AG09309 (cell line): ENCODE measurements at regions not wholly inside any gene's neighbourhood (a gene's known extent, or its start where the extent isn't known, plus 50 kb on each side); places are given as distances from the start of the nearest gene placed in this dataset.

ENCODE experiments used
- DNase-seq: peaks from one replicate; pipeline ENCODE4 v3.0.0-alpha.2; 2010; ENCODE audit warnings: low read depth
- H3K4me3 ChIP-seq: 2 replicates; pipeline ENCODE4 v1.5.1; 2011; ENCODE audit warnings: mild to moderate bottlenecking, low read depth, low read length, moderate library complexity; ENCODE audit not compliant: control insufficient read depth
- TF ChIP-seq, protein P1 (sequence below): IDR thresholded peaks from 2 replicates; pipeline ENCODE4 v1.5.1; 2011; ENCODE audit warnings: mild to moderate bottlenecking, low read depth, low read length, inconsistent platforms; ENCODE audit not compliant: insufficient read depth, control insufficient read depth; ENCODE audit errors: missing control alignments

DNA sequence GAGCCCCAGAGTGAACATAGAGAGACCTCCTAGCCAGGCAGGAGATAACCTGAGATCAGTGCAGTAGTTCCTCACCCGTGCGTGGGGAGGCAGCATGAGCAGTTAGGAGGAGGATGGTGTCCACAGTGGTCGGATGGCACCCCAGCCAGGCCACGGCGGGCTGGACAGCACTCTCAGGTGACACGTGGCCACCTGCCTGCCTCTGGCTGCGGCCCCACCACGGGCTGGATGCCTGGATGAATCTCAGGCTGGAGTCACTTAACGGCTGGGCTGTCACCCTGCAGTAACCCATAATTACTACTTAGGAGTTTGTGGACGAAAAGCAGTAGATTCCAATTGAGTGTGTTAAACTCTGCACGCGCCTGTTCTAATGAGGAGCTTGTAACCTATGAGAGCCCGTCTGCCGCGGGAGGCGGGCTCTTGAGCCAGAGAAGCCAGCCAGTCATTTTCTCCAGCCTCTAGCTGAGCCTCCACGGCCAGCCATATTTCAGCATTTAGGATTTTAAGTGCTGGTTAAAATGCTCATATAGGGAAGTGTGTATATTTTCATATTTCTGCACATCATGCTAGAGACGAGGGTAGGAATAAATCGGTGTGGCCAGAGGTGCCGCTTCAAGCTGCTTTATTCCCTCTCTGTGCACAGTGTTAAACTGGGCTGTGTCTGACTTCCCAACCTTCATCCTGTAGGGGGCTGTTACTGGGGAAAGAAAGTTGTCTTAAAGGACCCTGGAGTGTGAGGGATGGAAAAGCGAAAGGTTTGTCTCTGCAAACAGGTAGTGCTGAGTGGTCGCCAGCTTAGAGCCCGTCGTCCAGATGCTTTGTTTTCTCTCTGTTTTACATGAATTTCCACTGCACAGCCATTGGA lies 144.0 kb downstream of the GLI2 start:
- DNase-seq = no peak
- no peak overlapping the region for H3K4me3 ChIP-seq
- TF ChIP-seq, protein P1, sequence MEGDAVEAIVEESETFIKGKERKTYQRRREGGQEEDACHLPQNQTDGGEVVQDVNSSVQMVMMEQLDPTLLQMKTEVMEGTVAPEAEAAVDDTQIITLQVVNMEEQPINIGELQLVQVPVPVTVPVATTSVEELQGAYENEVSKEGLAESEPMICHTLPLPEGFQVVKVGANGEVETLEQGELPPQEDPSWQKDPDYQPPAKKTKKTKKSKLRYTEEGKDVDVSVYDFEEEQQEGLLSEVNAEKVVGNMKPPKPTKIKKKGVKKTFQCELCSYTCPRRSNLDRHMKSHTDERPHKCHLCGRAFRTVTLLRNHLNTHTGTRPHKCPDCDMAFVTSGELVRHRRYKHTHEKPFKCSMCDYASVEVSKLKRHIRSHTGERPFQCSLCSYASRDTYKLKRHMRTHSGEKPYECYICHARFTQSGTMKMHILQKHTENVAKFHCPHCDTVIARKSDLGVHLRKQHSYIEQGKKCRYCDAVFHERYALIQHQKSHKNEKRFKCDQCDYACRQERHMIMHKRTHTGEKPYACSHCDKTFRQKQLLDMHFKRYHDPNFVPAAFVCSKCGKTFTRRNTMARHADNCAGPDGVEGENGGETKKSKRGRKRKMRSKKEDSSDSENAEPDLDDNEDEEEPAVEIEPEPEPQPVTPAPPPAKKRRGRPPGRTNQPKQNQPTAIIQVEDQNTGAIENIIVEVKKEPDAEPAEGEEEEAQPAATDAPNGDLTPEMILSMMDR = no peak

DNA sequence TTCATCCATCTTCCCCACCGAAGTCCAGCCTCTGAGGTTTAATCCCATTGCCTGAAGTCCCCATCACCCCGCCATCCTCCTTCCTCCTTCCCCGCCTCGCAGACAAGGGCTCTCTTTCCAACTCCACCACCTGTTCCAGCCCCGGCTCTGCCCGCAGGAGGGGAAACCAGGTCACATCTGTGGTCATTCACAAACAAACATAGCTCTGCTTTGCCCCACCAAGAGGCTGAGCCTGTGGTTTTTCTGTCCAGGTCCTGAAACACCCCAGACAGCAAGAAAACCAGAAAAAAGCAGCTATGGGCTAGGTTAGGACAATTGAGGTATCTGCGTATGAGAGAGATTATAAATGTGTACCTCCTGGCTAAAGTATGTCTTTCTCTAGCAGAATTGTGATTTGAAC lies 144.7 kb downstream of the GLI2 start:
- TF ChIP-seq, protein P1 = no peak
- DNase-seq = no peak
- no peak overlapping the region for H3K4me3 ChIP-seq

DNA sequence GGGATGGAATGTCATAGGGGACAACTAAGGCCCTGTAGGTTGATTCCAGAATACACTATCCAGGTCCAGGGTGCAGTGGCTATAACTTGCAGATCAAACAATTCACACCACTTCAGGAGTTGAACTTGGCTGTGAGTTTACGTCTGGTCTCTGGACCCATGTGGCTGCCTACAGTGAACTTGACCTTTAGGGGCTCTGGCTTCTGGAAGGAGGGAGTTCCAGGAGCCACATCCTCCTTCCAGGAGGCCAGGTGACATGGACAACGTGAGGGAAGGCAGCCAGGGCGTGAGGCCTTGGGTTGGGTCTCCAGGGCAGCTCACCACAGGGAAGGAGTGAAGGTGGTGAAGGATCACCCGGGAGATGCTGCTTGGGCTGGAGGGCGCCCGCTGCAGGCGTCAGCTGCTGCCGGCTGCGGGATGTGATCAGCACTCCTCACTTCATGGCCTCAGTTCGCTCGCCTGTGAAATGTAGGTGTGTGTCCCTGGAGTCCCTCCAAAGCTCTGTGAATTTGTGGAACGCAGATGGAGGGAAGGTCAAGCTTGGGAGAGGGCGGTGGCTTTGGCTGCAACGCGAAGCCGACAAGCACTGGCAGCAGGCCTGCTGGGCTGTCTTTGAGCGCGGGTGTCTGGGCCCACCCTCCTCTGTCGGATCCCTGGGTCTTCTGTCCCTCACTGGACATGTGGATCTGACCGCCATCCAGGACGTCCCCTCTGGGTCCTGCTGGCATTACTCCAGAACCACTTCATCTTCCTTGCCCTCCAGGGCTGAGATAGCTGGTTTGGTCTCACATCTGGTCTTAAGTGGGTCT lies 146.5 kb downstream of the GLI2 start:
- DNase-seq = no peak
- H3K4me3 ChIP-seq = no peak overlapping the region
- TF ChIP-seq, protein P1 = no peak

DNA sequence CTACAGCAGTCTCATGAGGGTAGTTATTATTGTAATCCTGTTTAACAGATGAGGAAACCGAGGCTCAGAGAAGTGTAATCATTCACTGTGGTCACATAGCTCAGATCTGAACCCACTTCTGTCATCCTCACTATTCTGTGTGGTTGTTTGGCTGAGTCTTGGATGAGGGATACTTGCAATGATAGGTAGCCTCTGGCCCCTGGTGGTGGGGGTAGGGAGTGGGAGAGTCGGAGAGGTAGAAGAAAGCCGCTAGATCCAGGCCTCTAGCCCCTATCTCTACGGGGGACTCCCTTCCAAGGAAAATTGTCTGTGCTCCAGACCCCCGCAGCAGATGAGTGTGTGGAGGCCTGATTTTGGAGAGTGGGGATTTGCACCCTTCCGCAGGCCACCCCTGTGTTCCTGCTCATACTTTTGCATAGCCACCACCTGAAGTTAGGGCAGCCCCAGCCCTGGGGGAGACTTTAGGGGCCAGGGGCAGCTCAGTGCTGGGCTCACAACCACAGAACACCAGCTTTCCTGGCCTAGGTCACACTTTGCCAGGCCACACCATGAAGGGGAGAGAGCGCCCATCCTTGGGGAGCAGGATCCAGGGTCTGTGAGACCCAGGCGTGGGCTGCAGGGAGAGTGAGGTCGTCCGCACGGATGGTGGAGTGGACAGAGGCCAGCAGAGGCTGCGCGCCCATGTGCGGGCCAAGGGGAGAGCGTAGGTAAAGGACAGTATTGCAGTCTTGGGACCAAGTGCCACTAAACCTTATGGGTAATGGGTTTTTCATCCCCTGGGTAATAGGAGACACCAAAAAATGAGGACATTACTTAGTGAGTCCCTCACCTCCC lies 148.2 kb downstream of the GLI2 start:
- no peak overlapping the region for H3K4me3 ChIP-seq
- no peak for DNase-seq
- TF ChIP-seq, protein P1 = no peak

DNA sequence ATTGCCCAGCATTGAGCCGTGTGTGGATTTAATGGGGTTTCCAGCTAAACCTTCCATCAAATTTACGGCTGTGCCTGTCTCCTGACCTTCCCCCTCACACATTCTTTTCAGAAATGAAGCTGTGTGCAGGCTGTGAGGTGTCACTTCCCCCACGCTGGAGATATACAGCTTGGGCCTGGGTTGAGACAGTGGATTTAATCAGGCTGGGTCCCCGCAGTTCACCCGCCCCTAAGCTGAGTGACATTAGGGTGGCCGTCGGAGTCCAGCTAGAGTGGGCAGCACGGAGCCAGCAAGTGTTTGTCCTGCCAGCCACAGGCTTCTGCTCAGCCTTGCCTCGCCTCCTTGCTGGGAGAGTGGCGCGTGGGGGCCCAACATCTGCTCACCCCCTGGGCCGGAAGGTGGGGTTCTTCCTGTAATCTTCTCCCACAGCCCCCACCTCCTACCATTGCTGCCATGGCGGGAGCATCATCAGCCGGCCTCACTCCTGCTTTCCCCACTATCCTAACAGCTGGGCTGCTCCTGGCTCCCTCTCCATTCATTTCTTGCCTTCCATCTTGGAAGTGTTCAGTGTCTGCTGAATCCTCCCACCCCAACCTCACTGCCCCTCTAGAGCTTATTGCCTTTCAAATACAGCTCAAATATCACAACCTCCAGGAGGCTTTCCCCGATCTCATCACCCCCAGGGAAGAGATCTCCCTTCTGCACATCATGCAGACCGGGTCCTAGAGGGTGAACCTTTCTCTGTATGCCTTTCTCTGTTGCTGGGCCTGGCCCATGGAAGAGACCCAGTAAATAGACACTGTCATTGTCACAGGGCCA lies 149.0 kb downstream of the GLI2 start:
- DNase-seq = no peak
- TF ChIP-seq, protein P1 = no peak
- no peak overlapping the region for H3K4me3 ChIP-seq
